GM12875 (cell line): ENCODE measurements at regions not wholly inside any gene's neighbourhood (a gene's known extent, or its start where the extent isn't known, plus 50 kb on each side); places are given as distances from the start of the nearest gene placed in this dataset.

ENCODE experiments used
- H3K4me3 ChIP-seq: one replicate; pipeline ENCODE4 v1.5.1; 2011; ENCODE audit warnings: low read depth, low read length, control low read depth
- CTCF ChIP-seq: IDR thresholded peaks from 2 replicates; pipeline ENCODE4 v1.5.1; 2011; ENCODE audit warnings: low read depth, mild to moderate bottlenecking, control low read depth, inconsistent platforms, low read length, moderate library complexity, borderline replicate concordance; ENCODE audit not compliant: insufficient read depth

GRCh38 chr3:162041622-162042021 lies 545.0 kb downstream of the OTOL1 start:
- no peak for TF ChIP-seq CTCF
- H3K4me3 ChIP-seq = no peak overlapping the region

- H3K4me3 ChIP-seq = no peak overlapping the region
Measured at GRCh38 chr3:162052636-162053035, 556.0 kb downstream of the OTOL1 start.

GRCh38 chr3:162072656-162073164 lies 576.1 kb downstream of the OTOL1 start:
- no peak for TF ChIP-seq CTCF
- no peak overlapping the region for H3K4me3 ChIP-seq

More at GRCh38 chr3:162052636-162053035, 556.0 kb downstream of the OTOL1 start:
- no peak for TF ChIP-seq CTCF

GRCh38 chr3:162073422-162073975 lies 576.9 kb downstream of the OTOL1 start:
- no peak for TF ChIP-seq CTCF
- no peak overlapping the region for H3K4me3 ChIP-seq

GRCh38 chr3:162077108-162077507 lies 580.5 kb downstream of the OTOL1 start:
- no peak overlapping the region for H3K4me3 ChIP-seq
- no peak for TF ChIP-seq CTCF

GRCh38 chr3:162082516-162082915 lies 585.9 kb downstream of the OTOL1 start:
- H3K4me3 ChIP-seq = no peak overlapping the region
- TF ChIP-seq CTCF = no peak

- no peak overlapping the region for H3K4me3 ChIP-seq
- TF ChIP-seq CTCF = no peak
Measured at GRCh38 chr3:162087361-162087760, 590.8 kb downstream of the OTOL1 start.
